ENCODE measurements at regions not wholly inside any gene's neighbourhood (a gene's known extent, or its start where the extent isn't known, plus 50 kb on each side); places are given as distances from the start of the nearest gene placed in this dataset.

GRCh38 chr2:147660680-147661079, 184.1 kb upstream of the ACVR2A start:
- Mint-ChIP-seq H3K27ac (no peak overlapping the region), H3K27me3 (peaks cover 37% of the 10 kb centered on the region), H3K36me3 (ENCODE audit: insufficient read depth) (no peaks in the 10 kb centered on the region), H3K4me3 (ENCODE audit: low read depth) (no peak overlapping the region), H3K4me1 (ENCODE audit: low read depth) (no peaks in the 10 kb centered on the region), H3K9me3 (ENCODE audit: low read depth) (peaks cover 3% of the 10 kb centered on the region)
- DNase-seq (ENCODE audit: low spot score, unreplicated experiment), result no peak
- TF ChIP-seq CTCF (IDR thresholded peaks at IDR 0.05; ENCODE audit: unreplicated experiment), result no peak

- Mint-ChIP-seq H3K9me3 (ENCODE audit: low read depth) (peaks cover 3% of the 10 kb centered on the region), H3K27me3 (peaks cover 37% of the 10 kb centered on the region), H3K4me1 (ENCODE audit: low read depth) (no peaks in the 10 kb centered on the region), H3K27ac (no peak overlapping the region), H3K4me3 (ENCODE audit: low read depth) (no peak overlapping the region), H3K36me3 (ENCODE audit: insufficient read depth) (no peaks in the 10 kb centered on the region)
- no peak for DNase-seq (ENCODE audit: low spot score, unreplicated experiment)
- no peak for TF ChIP-seq CTCF (IDR thresholded peaks at IDR 0.05; ENCODE audit: unreplicated experiment)
Observed at GRCh38 chr2:147659051-147659450, 185.8 kb upstream of the ACVR2A start.

GRCh38 chr2:147657086-147658000, 187.5 kb upstream of the ACVR2A start:
- no peaks in the 10 kb centered on the region for H3K4me1 Mint-ChIP-seq (ENCODE audit: low read depth)
- H3K36me3 Mint-ChIP-seq (ENCODE audit: insufficient read depth), result no peaks in the 10 kb centered on the region
- H3K27me3 Mint-ChIP-seq, result peaks cover 22% of the 10 kb centered on the region
- DNase-seq (ENCODE audit: low spot score, unreplicated experiment), result no peak
- no peak for TF ChIP-seq CTCF (IDR thresholded peaks at IDR 0.05; ENCODE audit: unreplicated experiment)
- H3K4me3 Mint-ChIP-seq (ENCODE audit: low read depth), result no peak overlapping the region
- H3K9me3 Mint-ChIP-seq (ENCODE audit: low read depth), result peaks cover 3% of the 10 kb centered on the region
- no peak overlapping the region for H3K27ac Mint-ChIP-seq

GRCh38 chr2:147649998-147650397, 194.8 kb upstream of the ACVR2A start:
- H3K27me3 Mint-ChIP-seq, result peaks cover 22% of the 10 kb centered on the region
- no peaks in the 10 kb centered on the region for H3K36me3 Mint-ChIP-seq (ENCODE audit: insufficient read depth)
- H3K27ac Mint-ChIP-seq, result no peak overlapping the region
- H3K4me3 Mint-ChIP-seq (ENCODE audit: low read depth), result no peak overlapping the region
- peaks cover 4% of the 10 kb centered on the region for H3K4me1 Mint-ChIP-seq (ENCODE audit: low read depth)
- no peak for DNase-seq (ENCODE audit: low spot score, unreplicated experiment)
- H3K9me3 Mint-ChIP-seq (ENCODE audit: low read depth), result no peaks in the 10 kb centered on the region
- no peak for TF ChIP-seq CTCF (IDR thresholded peaks at IDR 0.05; ENCODE audit: unreplicated experiment)

- no peak for DNase-seq (ENCODE audit: low spot score, unreplicated experiment)
- H3K27ac Mint-ChIP-seq, result no peak overlapping the region
- peaks cover 26% of the 10 kb centered on the region for H3K27me3 Mint-ChIP-seq
- no peak overlapping the region for H3K4me3 Mint-ChIP-seq (ENCODE audit: low read depth)
- H3K9me3 Mint-ChIP-seq (ENCODE audit: low read depth), result no peaks in the 10 kb centered on the region
- no peak for TF ChIP-seq CTCF (IDR thresholded peaks at IDR 0.05; ENCODE audit: unreplicated experiment)
- H3K4me1 Mint-ChIP-seq (ENCODE audit: low read depth), result peaks cover 4% of the 10 kb centered on the region
- H3K36me3 Mint-ChIP-seq (ENCODE audit: insufficient read depth), result no peaks in the 10 kb centered on the region
Observed at GRCh38 chr2:147649286-147649685, 195.5 kb upstream of the ACVR2A start.

Measured in progenitor cell of endocrine pancreas (in vitro differentiated cells).